Tibial nerve (tissue), 4 donors: ENCODE measurements at regions not wholly inside any gene's neighbourhood (a gene's known extent, or its start where the extent isn't known, plus 50 kb on each side); places are given as distances from the start of the nearest gene placed in this dataset.

ENCODE experiments used
- EP300 ChIP-seq, 2 donors: sonication (generic); formaldehyde crosslinking; IDR thresholded peaks; one replicate each; pipeline ENCODE4 v1.6.1; 2017; ENCODE audit warnings: antibody characterized with exemption in 2 of 2, mild to moderate bottlenecking in 1 of 2
- TF ChIP-seq, protein P1 (sequence below), 5 experiments: fragments of 200-600 bp in 3 of 5; fragments of 450-650 bp in 2 of 5; sonication (generic) in 3 of 5; IDR thresholded peaks; one replicate each; pipeline ENCODE4 v1.5.1; 2016 to 2019; ENCODE audit warnings: antibody characterized with exemption in 5 of 5, mild to moderate bottlenecking in 3 of 5, moderate library complexity in 2 of 5

DNA sequence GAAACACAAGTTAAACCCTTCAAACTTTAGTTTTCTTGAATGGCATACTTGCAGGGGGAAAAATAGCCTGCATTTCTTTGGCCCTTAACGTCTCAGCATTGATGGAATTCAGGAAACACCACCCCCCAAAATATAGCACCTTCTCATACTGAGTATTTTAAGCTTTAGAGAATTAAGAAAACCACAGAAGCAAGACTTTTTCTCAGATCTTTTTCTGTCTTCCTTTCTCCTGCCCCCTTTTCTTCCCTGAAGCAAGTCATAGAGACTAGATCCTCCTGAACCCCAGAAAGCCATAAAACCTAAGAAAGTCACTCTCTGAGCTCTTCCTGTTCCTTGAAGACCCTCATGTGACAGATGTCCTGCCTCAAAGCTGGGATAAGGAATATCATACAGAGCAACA is 1069.9 kb downstream of the EFNA5 start:
- TF ChIP-seq EP300 (IDR thresholded peaks at IDR 0.05), result no peak
- TF ChIP-seq, protein P1, sequence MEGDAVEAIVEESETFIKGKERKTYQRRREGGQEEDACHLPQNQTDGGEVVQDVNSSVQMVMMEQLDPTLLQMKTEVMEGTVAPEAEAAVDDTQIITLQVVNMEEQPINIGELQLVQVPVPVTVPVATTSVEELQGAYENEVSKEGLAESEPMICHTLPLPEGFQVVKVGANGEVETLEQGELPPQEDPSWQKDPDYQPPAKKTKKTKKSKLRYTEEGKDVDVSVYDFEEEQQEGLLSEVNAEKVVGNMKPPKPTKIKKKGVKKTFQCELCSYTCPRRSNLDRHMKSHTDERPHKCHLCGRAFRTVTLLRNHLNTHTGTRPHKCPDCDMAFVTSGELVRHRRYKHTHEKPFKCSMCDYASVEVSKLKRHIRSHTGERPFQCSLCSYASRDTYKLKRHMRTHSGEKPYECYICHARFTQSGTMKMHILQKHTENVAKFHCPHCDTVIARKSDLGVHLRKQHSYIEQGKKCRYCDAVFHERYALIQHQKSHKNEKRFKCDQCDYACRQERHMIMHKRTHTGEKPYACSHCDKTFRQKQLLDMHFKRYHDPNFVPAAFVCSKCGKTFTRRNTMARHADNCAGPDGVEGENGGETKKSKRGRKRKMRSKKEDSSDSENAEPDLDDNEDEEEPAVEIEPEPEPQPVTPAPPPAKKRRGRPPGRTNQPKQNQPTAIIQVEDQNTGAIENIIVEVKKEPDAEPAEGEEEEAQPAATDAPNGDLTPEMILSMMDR (IDR thresholded peaks at IDR 0.05), result no peak
